DND-41 (cell line): ENCODE measurements at regions not wholly inside any gene's neighbourhood (a gene's known extent, or its start where the extent isn't known, plus 50 kb on each side); places are given as distances from the start of the nearest gene placed in this dataset.

ENCODE experiments used
- ATAC-seq: fragments of 200-7000 bp; cut with Tn5 transposase; 3 replicates; pipeline ENCODE4 v1.9.1; 2021; ENCODE audit warnings: low read depth; ENCODE audit not compliant: insufficient read depth
- DNase-seq: peaks from one replicate; pipeline ENCODE4 v3.0.0-alpha.2; 2020
- H2AFZ ChIP-seq: 2 replicates; pipeline ENCODE4 v1.6.0; 2012; ENCODE audit warnings: low read depth, low read length
- H3K27ac ChIP-seq: 2 replicates; pipeline ENCODE4 v1.5.1; 2012; ENCODE audit warnings: low read length, inconsistent platforms
- H3K27me3 ChIP-seq: fragments of 200-600 bp; sonication (generic); 2 replicates; pipeline ENCODE4 v1.6.0; 2012; ENCODE audit warnings: low read length, mild to moderate bottlenecking, inconsistent platforms; ENCODE audit not compliant: insufficient read depth, poor library complexity
- H3K36me3 ChIP-seq: 2 replicates; pipeline ENCODE4 v1.5.1; 2012; ENCODE audit warnings: low read length, inconsistent platforms; ENCODE audit not compliant: insufficient read depth
- H3K4me1 ChIP-seq: 2 replicates; pipeline ENCODE4 v1.5.1; 2012; ENCODE audit warnings: mild to moderate bottlenecking, low read length; ENCODE audit not compliant: insufficient read depth
- H3K4me2 ChIP-seq: 2 replicates; pipeline ENCODE4 v1.6.0; 2012; ENCODE audit warnings: mild to moderate bottlenecking, moderate library complexity, low read length, inconsistent platforms; ENCODE audit not compliant: insufficient read depth
- H3K4me3 ChIP-seq, 2 experiments: fragments of 200-600 bp in 1 of 2; shearing (Covaris generic) in 1 of 2; 2 replicates each; pipeline ENCODE4 v1.5.1; 2012 to 2016; ENCODE audit warnings: inconsistent platforms in 2 of 2, low read length in 2 of 2, mild to moderate bottlenecking in 2 of 2, low read depth in 1 of 2, moderate library complexity in 1 of 2
- H3K79me2 ChIP-seq: 2 replicates; pipeline ENCODE4 v1.6.0; 2012; ENCODE audit warnings: low read length, inconsistent platforms; ENCODE audit not compliant: insufficient read depth
- H3K9ac ChIP-seq: 2 replicates; pipeline ENCODE4 v1.6.0; 2012; ENCODE audit warnings: low read depth, mild to moderate bottlenecking, inconsistent platforms, low read length, moderate library complexity
- H3K9me3 ChIP-seq: 2 replicates; pipeline ENCODE4 v1.5.1; 2012; ENCODE audit warnings: low read length, moderate library complexity, mild to moderate bottlenecking, inconsistent platforms; ENCODE audit not compliant: insufficient read depth, severe bottlenecking
- H4K20me1 ChIP-seq: 2 replicates; pipeline ENCODE4 v1.6.0; 2012; ENCODE audit warnings: low read length; ENCODE audit not compliant: insufficient read depth
- EZH2 ChIP-seq: IDR thresholded peaks from 3 replicates; pipeline ENCODE4 v1.6.1; 2012; ENCODE audit warnings: borderline replicate concordance, low read depth, mild to moderate bottlenecking, moderate library complexity, low read length, inconsistent platforms; ENCODE audit not compliant: severe bottlenecking
- TF ChIP-seq, protein P1 (sequence below): IDR thresholded peaks from 2 replicates; pipeline ENCODE4 v1.5.1; 2012; ENCODE audit warnings: borderline replicate concordance, low read length, moderate library complexity, mild to moderate bottlenecking; ENCODE audit not compliant: poor library complexity, severe bottlenecking; ENCODE audit errors: extremely low read depth

DNA sequence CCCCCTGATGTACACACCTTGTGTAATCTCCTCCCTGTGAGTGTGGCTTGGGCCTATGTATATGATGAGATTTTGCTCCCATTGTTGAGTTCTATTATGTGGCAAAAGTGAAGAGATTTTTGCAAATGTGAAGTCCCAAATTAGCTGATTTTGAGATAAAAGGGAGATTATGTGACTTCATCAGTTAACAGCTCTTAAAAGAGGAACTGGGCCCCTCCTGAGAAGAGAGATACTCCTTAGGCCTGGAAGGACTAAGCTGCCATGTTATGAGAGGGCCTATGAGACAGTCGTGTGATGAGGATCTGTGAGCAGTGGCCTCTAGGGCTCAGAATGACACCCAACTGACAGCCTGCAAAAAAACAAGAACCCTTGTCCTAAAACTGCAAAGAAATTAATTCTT is 93.4 kb downstream of the OR5AK2 start:
- Histone ChIP-seq H3K4me3 (no peak overlapping the region), H3K36me3 (no peaks in the 10 kb centered on the region), H2AFZ (no peak overlapping the region), H3K27ac (no peak overlapping the region), H3K9ac (no peak overlapping the region), H3K4me2 (no peak overlapping the region), H3K79me2 (no peaks in the 10 kb centered on the region), H3K4me1 (no peaks in the 10 kb centered on the region), H3K27me3 (no peaks in the 10 kb centered on the region), H3K9me3 (no peaks in the 10 kb centered on the region), H4K20me1 (no peaks in the 10 kb centered on the region)
- no peak for DNase-seq
- no peak for ATAC-seq
- TF ChIP-seq, protein P1, sequence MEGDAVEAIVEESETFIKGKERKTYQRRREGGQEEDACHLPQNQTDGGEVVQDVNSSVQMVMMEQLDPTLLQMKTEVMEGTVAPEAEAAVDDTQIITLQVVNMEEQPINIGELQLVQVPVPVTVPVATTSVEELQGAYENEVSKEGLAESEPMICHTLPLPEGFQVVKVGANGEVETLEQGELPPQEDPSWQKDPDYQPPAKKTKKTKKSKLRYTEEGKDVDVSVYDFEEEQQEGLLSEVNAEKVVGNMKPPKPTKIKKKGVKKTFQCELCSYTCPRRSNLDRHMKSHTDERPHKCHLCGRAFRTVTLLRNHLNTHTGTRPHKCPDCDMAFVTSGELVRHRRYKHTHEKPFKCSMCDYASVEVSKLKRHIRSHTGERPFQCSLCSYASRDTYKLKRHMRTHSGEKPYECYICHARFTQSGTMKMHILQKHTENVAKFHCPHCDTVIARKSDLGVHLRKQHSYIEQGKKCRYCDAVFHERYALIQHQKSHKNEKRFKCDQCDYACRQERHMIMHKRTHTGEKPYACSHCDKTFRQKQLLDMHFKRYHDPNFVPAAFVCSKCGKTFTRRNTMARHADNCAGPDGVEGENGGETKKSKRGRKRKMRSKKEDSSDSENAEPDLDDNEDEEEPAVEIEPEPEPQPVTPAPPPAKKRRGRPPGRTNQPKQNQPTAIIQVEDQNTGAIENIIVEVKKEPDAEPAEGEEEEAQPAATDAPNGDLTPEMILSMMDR = no peak
- no peak for TF ChIP-seq EZH2

DNA sequence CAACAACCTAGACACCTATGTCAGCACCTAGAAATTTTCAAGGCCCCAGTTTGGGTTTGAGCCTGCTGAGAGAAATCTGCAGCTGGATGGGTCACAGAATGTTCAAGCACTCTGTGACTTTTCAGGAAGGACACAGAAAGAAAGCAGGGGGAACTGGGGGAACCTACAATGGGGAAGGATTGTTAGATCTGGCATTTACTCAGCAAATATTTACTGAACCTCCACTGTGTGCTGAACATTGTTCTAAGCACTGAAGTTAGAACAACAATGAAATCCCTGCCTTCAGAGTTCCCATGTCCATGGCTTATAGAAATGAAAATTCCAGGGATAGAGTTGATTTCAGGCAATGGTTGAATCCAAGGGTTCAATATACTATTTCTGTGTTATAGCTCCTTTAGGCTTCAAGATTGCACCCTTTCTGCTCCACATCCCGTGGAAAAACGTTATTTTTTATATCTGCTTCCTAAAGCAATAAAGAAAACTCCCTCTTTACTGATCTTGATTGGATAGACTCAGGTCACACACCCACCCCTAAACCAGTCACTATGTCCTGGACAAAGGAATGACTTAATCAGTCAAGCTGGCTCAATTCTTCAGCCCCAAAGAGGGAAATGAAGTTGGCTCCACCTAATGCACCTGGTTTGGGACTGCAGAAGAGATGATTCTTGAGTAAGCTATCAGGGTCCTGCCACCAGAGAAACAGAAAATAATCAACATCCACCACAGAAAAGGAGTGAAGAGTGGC is 95.1 kb downstream of the OR5AK2 start:
- Histone ChIP-seq H3K9me3 (no peaks in the 10 kb centered on the region), H3K4me2 (no peak overlapping the region), H2AFZ (no peak overlapping the region), H4K20me1 (no peaks in the 10 kb centered on the region), H3K27ac (no peak overlapping the region), H3K4me1 (no peaks in the 10 kb centered on the region), H3K27me3 (no peaks in the 10 kb centered on the region), H3K36me3 (no peaks in the 10 kb centered on the region), H3K79me2 (no peaks in the 10 kb centered on the region), H3K9ac (no peak overlapping the region), H3K4me3 (no peak overlapping the region)
- TF ChIP-seq, protein P1 = no peak
- no peak for TF ChIP-seq EZH2
- DNase-seq (no peak), ATAC-seq (no peak)

DNA sequence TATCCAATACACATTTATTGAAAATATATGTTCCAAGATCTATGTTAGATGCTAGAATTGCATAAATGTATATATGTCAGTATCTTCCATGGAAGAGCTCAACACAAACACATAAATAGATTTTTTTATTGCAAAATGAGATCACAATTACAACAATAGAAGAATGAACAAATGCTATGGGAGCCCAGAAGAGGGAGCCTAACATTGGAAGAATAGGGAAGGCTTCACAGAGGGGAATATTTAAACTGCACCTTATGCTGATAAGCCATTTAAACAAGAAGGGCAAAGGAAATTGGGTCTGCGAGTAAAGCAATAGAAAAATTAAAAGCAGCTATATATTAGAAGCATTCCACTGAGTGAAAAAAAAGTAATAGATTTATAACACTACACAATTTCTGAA is 96.1 kb upstream of the LRRC55 start:
- H3K36me3 ChIP-seq = no peaks in the 10 kb centered on the region
- H3K27me3 ChIP-seq = no peaks in the 10 kb centered on the region
- no peak overlapping the region for H2AFZ ChIP-seq
- H3K9me3 ChIP-seq = no peaks in the 10 kb centered on the region
- no peaks in the 10 kb centered on the region for H3K4me1 ChIP-seq
- H3K9ac ChIP-seq = no peak overlapping the region
- H3K79me2 ChIP-seq = no peaks in the 10 kb centered on the region
- H3K4me2 ChIP-seq = no peak overlapping the region
- no peak overlapping the region for H3K27ac ChIP-seq
- H4K20me1 ChIP-seq = no peaks in the 10 kb centered on the region
- no peak for DNase-seq
- no peak overlapping the region for H3K4me3 ChIP-seq
- ATAC-seq = no peak
- TF ChIP-seq, protein P1 = no peak
- no peak for TF ChIP-seq EZH2

DNA sequence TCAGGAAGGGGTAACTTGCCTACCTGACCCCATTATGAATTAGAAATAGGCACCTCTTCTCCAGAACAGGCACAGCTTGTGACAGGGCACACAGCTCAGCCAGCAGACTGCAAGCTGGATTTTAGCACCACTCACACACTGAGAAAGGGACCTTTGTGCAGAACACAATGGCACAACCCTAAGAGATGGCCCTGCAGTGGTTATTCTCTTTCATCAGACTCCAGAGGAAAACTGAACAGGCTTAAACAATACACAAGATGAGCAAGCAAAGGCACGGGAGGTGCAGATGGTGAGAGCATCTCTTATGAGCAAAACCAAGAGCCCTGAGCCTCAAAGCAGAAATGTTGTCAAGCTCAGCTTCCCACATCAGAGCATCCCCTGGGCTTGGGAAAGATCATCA is 93.8 kb upstream of the LRRC55 start:
- Histone ChIP-seq H3K9me3 (no peaks in the 10 kb centered on the region), H3K9ac (no peak overlapping the region), H3K4me1 (no peaks in the 10 kb centered on the region), H2AFZ (no peak overlapping the region), H4K20me1 (no peaks in the 10 kb centered on the region), H3K4me2 (no peak overlapping the region), H3K4me3 (no peak overlapping the region), H3K27me3 (peaks cover 3% of the 10 kb centered on the region), H3K79me2 (no peaks in the 10 kb centered on the region), H3K27ac (no peak overlapping the region), H3K36me3 (no peaks in the 10 kb centered on the region)
- ATAC-seq = no peak
- no peak for TF ChIP-seq EZH2
- TF ChIP-seq, protein P1 = no peak
- DNase-seq = no peak
